ENCODE measurements at regions not wholly inside any gene's neighbourhood (a gene's known extent, or its start where the extent isn't known, plus 50 kb on each side); places are given as distances from the start of the nearest gene placed in this dataset.

- H3K27ac ChIP-seq = no peak overlapping the region
- TF ChIP-seq CTCF (conservative IDR thresholded peaks at IDR 0.05) (no peak), ZFX (IDR thresholded peaks at IDR 0.05) (no peak)
Observed at GRCh38 chr2:22719396-22719795, 665.6 kb upstream of the KLHL29 start.

DNA sequence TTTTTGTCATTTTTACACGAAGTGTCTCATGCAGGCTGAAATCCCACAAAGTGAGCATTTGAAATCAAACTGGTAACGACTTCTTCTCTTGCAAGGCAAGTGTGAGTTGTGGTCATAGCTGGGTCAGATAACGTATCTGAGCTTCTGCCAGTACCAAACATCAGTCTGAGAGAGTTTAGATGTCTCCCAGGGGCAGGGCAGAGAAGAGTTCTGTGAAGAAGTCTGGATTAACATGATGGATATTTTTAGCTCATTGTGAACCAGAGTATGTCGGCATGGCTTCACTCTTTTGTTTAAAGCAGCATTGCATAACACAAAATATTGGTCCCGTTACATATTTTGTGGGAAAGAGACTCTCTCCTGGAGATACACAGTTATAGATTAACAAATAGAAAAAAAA is 655.5 kb upstream of the KLHL29 start:
- H3K27ac ChIP-seq = no peak overlapping the region
- TF ChIP-seq ZFX (IDR thresholded peaks at IDR 0.05) (no peak), CTCF (conservative IDR thresholded peaks at IDR 0.05) (no peak)

- no peak overlapping the region for H3K27ac ChIP-seq
- TF ChIP-seq CTCF (conservative IDR thresholded peaks at IDR 0.05) (no peak), ZFX (IDR thresholded peaks at IDR 0.05) (no peak)
Observed at GRCh38 chr2:22734373-22735045, 650.5 kb upstream of the KLHL29 start.

- no peak for TF ChIP-seq ZFX (IDR thresholded peaks at IDR 0.05)
- peak; percentile 30 for TF ChIP-seq CTCF (conservative IDR thresholded peaks at IDR 0.05)
- no peak overlapping the region for H3K27ac ChIP-seq
Observed at GRCh38 chr2:22737144-22737543, 647.8 kb upstream of the KLHL29 start.

- H3K27ac ChIP-seq = no peak overlapping the region
- TF ChIP-seq ZFX (IDR thresholded peaks at IDR 0.05) (no peak), CTCF (conservative IDR thresholded peaks at IDR 0.05) (no peak)
Observed at GRCh38 chr2:22741216-22741615, 643.8 kb upstream of the KLHL29 start.

GRCh38 chr2:22748909-22749308 is 636.1 kb upstream of the KLHL29 start:
- no peak for TF ChIP-seq ZFX (IDR thresholded peaks at IDR 0.05)
- no peak for TF ChIP-seq CTCF (conservative IDR thresholded peaks at IDR 0.05)
- no peak overlapping the region for H3K27ac ChIP-seq

DNA sequence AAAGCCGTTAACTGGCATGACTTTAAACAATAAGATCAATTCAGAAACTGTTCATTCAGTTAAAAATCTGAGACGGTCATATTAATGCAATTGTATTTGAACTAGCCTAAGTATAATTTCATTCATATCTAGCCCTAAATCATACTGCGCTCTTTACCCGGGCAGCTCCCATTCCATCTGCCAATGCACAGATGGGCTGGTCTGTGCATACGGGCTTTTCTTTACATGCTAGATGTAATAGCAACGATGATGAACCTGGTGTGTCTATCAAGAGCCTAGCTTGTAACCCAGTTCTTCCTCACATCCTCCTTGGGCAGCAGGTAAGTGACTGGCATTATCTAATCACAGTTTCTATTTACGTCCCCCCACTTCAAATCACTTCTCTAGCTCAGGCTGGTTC is 631.5 kb upstream of the KLHL29 start:
- H3K27ac ChIP-seq = no peak overlapping the region
- TF ChIP-seq CTCF (conservative IDR thresholded peaks at IDR 0.05) (no peak), ZFX (IDR thresholded peaks at IDR 0.05) (no peak)

Measured in C4-2B (cell line).